ENCODE measurements at regions not wholly inside any gene's neighbourhood (a gene's known extent, or its start where the extent isn't known, plus 50 kb on each side); places are given as distances from the start of the nearest gene placed in this dataset.

DNA sequence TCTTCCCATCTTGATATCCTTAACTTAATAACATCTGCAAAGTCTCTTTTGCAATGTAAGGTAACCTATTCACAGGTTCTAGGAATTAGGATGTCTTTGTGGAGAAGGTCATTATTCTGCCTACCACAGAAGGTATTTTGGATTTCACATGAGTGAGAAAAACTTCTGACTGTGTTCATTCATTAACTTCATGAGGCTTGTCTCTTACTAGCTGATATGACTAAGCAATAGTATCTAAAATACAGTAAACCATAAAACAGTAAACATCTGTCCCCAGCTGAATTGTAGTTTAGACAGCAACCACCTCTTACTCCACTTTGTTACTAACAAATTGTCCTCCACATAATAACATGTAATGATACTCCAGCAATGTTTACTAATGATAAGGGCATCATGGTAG is 198.1 kb downstream of the SEC23A start:
- DNase-seq (ENCODE audit: extremely low read depth, low read depth) = no peak

- DNase-seq (ENCODE audit: extremely low read depth, low read depth) = no peak
Measured at GRCh38 chr14:38901791-38902190, 201.2 kb downstream of the SEC23A start.

GRCh38 chr14:38900887-38901286 is 202.1 kb downstream of the SEC23A start:
- no peak for DNase-seq (ENCODE audit: extremely low read depth, low read depth)

- no peak for DNase-seq (ENCODE audit: extremely low read depth, low read depth)
Measured at GRCh38 chr14:38887696-38888095, 215.3 kb downstream of the SEC23A start.

- no peak for DNase-seq (ENCODE audit: extremely low read depth, low read depth)
Measured at GRCh38 chr14:38884109-38884508, 218.9 kb downstream of the SEC23A start.

GRCh38 chr14:38883127-38883526 is 219.9 kb downstream of the SEC23A start:
- DNase-seq (ENCODE audit: extremely low read depth, low read depth) = no peak

DNA sequence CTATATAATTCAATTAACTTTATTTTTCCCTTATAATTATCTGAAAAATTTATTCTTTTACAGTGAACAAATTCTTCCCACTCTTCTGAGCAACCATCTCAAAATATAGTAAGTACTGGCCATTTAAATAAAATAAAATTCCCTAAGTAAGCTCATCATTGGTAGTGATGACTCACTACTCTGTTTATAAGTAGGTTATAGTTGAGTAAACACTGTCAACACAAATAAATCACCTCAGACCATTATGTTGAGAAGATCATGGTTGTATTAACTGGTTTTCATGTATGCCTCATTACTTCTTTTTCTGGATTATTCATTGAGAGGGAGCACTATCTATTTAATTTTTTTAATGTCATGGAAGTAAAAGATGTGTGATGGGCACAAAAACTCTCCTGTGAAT is 220.5 kb downstream of the SEC23A start:
- DNase-seq (ENCODE audit: extremely low read depth, low read depth) = no peak

GRCh38 chr14:38880643-38881524 is 222.2 kb downstream of the SEC23A start:
- DNase-seq (ENCODE audit: extremely low read depth, low read depth) = no peak

DNA sequence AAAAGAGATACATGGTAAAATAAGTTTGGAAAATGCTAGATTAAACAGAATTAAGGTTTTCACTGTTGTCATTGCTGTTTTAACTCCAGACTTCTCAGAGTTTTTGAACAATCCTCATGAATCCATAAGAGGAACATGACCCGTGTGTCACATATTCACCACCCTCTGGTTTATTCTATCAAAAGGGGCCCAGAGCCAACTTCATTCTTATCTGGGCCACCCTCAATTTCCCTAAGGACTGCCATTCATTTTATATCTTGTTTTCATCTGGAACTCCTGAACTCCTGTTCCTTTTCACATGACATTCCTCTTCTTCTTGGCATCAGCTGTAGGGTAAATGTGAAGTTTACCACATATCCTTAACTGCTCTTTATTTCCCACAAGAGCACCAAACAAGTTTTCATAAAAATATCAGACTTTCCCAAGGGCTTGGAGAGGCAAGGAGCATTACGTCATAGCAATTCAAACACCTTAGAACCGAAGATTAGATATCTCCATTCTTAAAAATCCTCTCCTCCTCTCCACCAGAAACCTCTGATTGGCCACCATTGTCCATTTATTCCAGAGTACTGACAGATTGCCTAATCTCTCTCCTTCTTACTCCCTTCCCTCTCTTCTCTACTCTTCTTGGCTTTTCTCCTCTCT is 225.2 kb downstream of the SEC23A start:
- no peak for DNase-seq (ENCODE audit: extremely low read depth, low read depth)

GRCh38 chr14:38874721-38875120 is 228.3 kb downstream of the SEC23A start:
- no peak for DNase-seq (ENCODE audit: extremely low read depth, low read depth)

GRCh38 chr14:38873941-38874612 is 229.0 kb downstream of the SEC23A start:
- no peak for DNase-seq (ENCODE audit: extremely low read depth, low read depth)

GRCh38 chr14:38870296-38870836 is 232.7 kb downstream of the SEC23A start:
- DNase-seq (ENCODE audit: extremely low read depth, low read depth) = no peak

- no peak for DNase-seq (ENCODE audit: extremely low read depth, low read depth)
Measured at GRCh38 chr14:38868399-38869290, 234.4 kb downstream of the SEC23A start.

DNA sequence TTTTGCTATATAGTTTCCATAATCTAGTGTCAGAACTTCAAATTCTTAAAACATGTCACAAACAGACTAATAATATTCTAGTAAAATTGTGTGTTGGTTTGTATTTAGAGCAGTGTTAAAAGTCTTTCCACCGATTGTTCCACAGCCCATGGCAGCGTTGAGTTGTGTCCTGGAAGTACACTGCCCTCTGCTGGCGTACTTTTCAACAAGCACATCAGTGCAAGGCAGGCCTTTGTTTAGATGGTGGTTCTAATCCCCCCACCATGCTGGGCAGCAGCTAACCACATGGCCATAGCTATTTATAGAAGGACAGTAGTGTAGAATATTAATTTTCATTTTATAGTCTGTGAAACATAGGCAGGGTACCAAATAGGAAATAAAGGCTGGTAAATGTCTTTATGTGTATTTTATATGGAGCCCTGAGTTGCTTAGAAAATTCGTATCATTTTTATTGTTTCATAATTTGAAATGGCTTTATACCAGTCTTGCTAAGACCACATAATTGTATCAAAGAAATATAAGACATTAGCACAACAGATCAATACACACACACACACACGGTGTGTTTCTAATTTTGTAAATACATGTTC is 235.4 kb downstream of the SEC23A start:
- DNase-seq (ENCODE audit: extremely low read depth, low read depth) = peak; percentile 75

- DNase-seq (ENCODE audit: extremely low read depth, low read depth) = no peak
Measured at GRCh38 chr14:38866461-38866860, 236.6 kb downstream of the SEC23A start.

GRCh38 chr14:38862366-38862765 is 240.7 kb downstream of the SEC23A start:
- DNase-seq (ENCODE audit: extremely low read depth, low read depth) = no peak

DNA sequence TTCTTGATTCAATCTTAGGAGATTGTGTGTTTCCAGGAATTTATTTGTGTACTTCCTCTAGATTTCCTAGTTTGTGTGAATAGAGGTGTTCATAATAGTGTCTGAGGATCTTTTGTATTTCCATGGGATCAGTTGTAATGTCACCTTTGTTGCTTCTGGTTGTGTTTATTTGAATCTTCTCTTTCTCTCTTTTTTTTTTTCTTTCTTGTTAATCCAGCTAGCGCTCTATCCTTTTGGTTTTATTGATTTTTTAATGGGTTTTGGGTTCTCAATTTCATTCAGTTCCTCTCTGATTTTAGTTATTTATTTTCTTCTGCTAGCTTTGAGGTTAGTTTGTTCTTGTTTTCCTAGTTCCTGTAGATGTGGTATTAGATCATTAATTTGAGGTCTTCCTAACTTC is 242.5 kb downstream of the SEC23A start:
- DNase-seq (ENCODE audit: extremely low read depth, low read depth) = no peak

DNA sequence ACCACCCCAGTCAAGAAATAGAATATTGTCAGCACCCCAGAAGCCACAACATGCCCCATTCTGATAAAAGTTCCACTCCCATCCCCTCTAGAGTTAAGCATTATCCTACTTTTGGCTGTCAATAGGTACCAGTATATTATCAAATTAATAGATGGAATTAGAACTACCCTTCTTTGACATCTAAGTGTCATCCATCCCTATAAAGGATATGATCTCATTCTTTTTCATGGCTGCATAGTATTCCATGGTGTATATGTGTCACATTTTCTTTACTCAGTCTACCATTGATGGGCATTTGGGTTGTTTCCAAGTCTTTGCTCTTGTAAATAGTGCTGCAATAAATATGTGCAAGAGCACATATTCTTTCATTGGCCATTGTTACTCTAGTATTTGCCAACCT is 246.2 kb downstream of the SEC23A start:
- DNase-seq (ENCODE audit: extremely low read depth, low read depth) = no peak

GRCh38 chr14:38855513-38855912 is 247.5 kb downstream of the SEC23A start:
- no peak for DNase-seq (ENCODE audit: extremely low read depth, low read depth)

GRCh38 chr14:38851111-38851510 is 251.9 kb downstream of the SEC23A start:
- DNase-seq (ENCODE audit: extremely low read depth, low read depth) = no peak

All from NCI-H460 (cell line).